ENCODE measurements at regions not wholly inside any gene's neighbourhood (a gene's known extent, or its start where the extent isn't known, plus 50 kb on each side); places are given as distances from the start of the nearest gene placed in this dataset.

GRCh38 chr3:30520699-30521098 is 85.7 kb upstream of the TGFBR2 start:
- no peak for TF ChIP-seq CTCF (IDR thresholded peaks at IDR 0.05)
- no peak for TF ChIP-seq ZFX (IDR thresholded peaks at IDR 0.05; ENCODE audit: borderline replicate concordance)

All from 22Rv1 (cell line).